LNCAP (cell line): ENCODE measurements at regions not wholly inside any gene's neighbourhood (a gene's known extent, or its start where the extent isn't known, plus 50 kb on each side); places are given as distances from the start of the nearest gene placed in this dataset.

ENCODE experiments used
- TF ChIP-seq, protein P1 (sequence below): fragments of 450-650 bp; IDR thresholded peaks from 2 replicates; pipeline ENCODE4 v1.5.1; 2017; ENCODE audit warnings: mild to moderate bottlenecking

DNA sequence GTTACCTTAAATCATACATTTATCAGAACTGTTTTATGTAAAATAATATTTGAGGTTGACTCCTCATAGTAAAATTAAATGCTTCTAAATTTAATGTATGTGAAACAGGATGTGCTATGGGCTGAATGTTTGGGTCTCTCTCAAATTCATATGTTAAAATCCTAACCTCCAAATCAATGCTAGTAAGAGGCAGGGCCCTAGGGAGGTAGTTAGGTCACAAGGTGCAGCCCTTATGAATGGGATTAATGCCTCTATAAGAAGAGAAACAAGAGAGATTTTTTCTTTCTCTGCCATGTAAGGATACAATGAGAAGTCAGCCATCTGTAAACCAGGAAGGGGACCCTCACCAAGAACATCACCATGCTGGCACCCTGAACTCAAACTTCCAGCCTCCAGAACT is 67.2 kb upstream of the ETAA1 start:
- TF ChIP-seq, protein P1, sequence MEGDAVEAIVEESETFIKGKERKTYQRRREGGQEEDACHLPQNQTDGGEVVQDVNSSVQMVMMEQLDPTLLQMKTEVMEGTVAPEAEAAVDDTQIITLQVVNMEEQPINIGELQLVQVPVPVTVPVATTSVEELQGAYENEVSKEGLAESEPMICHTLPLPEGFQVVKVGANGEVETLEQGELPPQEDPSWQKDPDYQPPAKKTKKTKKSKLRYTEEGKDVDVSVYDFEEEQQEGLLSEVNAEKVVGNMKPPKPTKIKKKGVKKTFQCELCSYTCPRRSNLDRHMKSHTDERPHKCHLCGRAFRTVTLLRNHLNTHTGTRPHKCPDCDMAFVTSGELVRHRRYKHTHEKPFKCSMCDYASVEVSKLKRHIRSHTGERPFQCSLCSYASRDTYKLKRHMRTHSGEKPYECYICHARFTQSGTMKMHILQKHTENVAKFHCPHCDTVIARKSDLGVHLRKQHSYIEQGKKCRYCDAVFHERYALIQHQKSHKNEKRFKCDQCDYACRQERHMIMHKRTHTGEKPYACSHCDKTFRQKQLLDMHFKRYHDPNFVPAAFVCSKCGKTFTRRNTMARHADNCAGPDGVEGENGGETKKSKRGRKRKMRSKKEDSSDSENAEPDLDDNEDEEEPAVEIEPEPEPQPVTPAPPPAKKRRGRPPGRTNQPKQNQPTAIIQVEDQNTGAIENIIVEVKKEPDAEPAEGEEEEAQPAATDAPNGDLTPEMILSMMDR, result no peak

DNA sequence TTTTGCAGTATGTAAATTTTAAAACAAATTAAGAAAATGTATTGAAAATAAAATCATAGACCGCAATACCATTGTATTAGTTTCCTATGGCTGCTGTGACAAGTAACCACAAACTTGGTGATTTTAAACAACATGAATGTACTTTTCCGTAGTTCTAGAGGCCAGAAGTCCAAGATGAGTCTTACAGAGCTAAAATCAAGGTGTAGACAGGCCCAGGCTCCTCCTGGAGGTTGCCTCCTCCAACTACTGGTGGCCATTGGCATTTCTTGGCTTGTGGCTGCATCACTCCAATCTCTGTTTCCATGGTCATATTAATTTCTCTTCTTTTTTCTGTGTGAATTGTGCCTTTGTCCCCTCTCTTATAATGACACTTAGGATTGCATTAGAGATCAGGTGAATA is 59.2 kb upstream of the ETAA1 start:
- TF ChIP-seq, protein P1, result no peak

DNA sequence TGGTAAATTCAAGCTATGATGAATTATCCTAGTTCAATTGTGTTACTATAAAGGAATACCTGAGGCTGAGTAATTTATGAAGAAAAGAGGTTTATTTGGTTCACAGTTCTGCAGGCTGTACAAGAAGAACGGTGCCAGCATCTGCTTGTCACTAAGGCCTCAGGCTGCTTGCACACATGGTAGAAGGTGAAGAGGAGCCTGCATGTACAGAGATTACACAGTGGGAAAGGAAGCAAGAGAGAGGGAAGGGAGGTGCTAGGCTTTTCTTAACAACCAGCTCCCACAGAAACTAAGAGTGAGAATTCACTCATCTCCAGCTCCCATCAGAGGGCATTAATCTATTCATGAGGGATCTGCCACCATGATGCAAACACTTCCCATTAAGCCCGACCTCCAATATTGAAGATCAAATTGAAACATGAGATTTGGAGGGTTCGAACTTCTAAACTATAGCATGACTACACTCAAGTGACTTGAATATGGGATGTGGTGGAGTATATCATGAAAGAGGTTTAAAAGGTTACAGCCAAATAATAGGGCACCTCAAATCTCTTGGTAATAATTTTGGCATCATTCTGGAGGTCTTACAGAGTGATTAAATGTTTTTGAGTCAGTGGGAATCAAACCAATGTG is 58.4 kb upstream of the ETAA1 start:
- TF ChIP-seq, protein P1, result no peak

DNA sequence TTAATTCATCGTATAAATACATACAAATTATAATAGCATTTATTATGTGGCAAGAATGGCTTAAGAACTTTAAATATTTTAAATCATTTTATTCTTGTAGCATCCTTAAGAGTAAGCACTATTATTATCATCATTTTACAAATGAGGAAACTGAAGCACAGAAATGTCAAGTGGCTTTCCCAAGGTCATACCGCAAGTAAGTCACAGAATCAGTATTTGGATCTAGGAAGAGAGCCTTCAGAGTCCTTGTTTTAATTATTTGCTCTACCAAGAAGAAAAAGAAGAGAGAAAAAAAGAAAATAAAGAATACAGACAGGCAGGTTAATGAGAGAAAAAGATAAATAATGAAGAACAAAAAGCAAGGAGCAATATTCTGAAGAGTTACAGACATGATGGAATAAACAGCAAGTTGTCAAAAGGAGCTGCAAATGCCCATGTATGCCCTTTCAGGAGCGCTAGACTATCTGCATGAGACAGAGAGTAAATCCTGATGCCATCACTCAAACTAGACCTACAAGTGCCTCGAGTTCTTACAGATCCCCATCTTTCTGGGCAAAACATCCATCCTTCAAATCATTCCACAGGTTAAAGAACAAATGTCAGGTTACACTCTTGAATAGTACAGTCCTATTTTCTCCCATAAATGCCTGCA is 57.8 kb upstream of the ETAA1 start:
- TF ChIP-seq, protein P1, result no peak

DNA sequence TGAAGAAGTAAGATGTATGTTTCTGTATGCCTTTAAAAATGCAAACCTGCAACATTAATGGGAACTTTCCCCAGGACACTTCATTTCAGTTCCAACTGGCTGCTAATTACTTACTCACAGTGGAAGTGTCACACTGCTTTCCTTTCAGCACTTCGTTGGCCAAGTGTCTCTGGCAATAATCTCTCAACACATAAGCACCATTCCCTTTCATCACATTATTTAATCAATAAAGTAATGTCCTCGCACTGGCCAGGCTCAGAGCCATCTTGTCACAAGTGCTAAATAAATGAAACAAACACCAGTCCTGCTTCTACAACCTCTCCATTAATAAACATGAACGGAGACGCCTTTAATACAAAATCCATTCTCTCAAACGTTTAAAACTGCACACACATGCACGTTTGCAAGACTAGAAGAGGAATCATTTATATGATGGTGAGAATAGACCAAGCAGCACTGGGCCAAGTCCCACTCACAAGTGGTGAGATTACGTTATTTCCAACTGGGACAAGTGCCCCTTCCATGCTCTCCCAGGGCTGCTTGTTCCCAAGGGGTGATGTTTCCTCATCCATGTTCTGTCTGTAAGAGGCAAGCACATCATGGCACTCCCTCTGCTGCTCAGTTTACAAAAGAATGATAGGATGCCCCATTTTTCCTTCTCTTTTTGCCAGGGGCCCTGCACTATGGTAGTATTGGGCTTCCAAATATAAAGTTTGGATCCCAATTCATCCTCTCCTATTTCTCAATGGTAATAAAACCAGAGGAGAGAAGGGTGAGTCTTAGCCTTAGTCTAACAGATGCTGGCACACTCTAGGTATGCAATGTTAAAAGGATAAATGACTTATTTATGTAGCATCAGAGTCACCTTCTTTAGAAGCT is 56.8 kb upstream of the ETAA1 start:
- TF ChIP-seq, protein P1, result no peak

DNA sequence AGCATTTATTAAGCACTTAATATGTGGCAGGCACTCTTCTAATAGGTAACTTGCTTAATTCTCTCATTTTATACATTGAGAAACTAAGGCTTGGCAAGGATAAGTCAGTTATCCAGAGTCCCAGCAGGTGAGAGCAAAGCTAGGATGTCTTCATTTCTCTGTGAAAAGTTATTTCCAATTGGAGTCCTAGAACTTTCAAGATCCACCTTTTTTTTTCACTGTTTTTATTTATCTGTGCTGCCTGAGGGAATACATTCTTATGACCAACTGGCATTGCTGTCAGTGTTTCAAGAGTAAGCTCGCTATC is 56.2 kb upstream of the ETAA1 start:
- TF ChIP-seq, protein P1, result no peak

DNA sequence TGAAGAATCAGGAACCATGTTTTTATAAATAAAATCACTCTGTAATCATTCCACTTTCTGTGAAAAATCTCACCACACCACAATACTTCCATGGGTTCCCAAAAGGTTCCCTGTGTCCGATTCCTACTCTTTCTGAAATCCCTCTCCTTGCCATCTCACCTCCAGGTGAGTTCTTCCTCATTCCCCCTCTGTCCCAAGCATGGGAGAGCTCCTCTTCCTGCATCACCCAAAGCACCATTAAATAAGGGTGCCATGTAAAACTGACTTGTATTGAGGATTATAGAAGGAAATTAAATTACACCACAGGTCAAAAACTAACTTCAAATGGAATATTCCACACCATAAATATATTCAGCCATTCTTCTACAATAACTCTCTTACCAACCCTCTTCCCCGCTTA is 55.8 kb upstream of the ETAA1 start:
- TF ChIP-seq, protein P1, result no peak
